Smooth muscle cell (in vitro differentiated cells): ENCODE measurements at regions not wholly inside any gene's neighbourhood (a gene's known extent, or its start where the extent isn't known, plus 50 kb on each side); places are given as distances from the start of the nearest gene placed in this dataset.

Source experiments
- DNase-seq: peaks from one replicate; lab custom pipeline; 2025; ENCODE audit not compliant: unreplicated experiment; lab: John Stamatoyannopoulos, UW
- H2AFZ ChIP-seq: fragments of 200-600 bp; sonication (generic); 2 replicates; pipeline ENCODE4 v1.6.0; 2016; ENCODE audit warnings: antibody characterized with exemption, low read depth, mild to moderate bottlenecking
- H3F3A ChIP-seq: fragments of 200-600 bp; sonication (generic); 2 replicates; pipeline ENCODE4 v1.6.0; 2017; ENCODE audit warnings: antibody characterized with exemption, low read depth
- H3K27ac ChIP-seq: fragments of 200-600 bp; sonication (generic); 2 replicates; pipeline ENCODE4 v1.5.1; 2016; ENCODE audit warnings: low read depth, mild to moderate bottlenecking
- H3K27me3 ChIP-seq: fragments of 200-600 bp; sonication (generic); 2 replicates; pipeline ENCODE4 v1.6.1; 2016; ENCODE audit warnings: low read depth, mild to moderate bottlenecking
- H3K36me3 ChIP-seq: fragments of 200-600 bp; sonication (generic); 2 replicates; pipeline ENCODE4 v1.5.1; 2016; ENCODE audit warnings: low read depth
- H3K4me1 ChIP-seq: fragments of 200-600 bp; sonication (generic); 2 replicates; pipeline ENCODE4 v1.5.1; 2016; ENCODE audit warnings: low read depth
- H3K4me2 ChIP-seq: fragments of 200-600 bp; sonication (generic); 2 replicates; pipeline ENCODE4 v1.6.0; 2016; ENCODE audit warnings: mild to moderate bottlenecking
- H3K4me3 ChIP-seq: fragments of 200-600 bp; sonication (generic); 2 replicates; pipeline ENCODE4 v1.5.1; 2016; ENCODE audit warnings: mild to moderate bottlenecking
- H3K79me2 ChIP-seq: fragments of 200-600 bp; sonication (generic); 2 replicates; pipeline ENCODE4 v1.6.0; 2016; ENCODE audit warnings: low read depth, mild to moderate bottlenecking
- H3K9ac ChIP-seq: fragments of 200-600 bp; sonication (generic); 2 replicates; pipeline ENCODE4 v1.6.0; 2016; ENCODE audit warnings: low read depth
- H3K9me3 ChIP-seq: fragments of 200-600 bp; sonication (generic); replicated peaks from 2 replicates; pipeline ENCODE4 v1.5.1; 2016; ENCODE audit warnings: low read depth
- H4K20me1 ChIP-seq: fragments of 200-600 bp; sonication (generic); 2 replicates; pipeline ENCODE4 v1.6.0; 2016; ENCODE audit warnings: low read depth
- CTCF ChIP-seq: fragments of 200-600 bp; sonication (generic); IDR thresholded peaks from 2 replicates; pipeline ENCODE4 v1.5.1; 2017; ENCODE audit warnings: borderline replicate concordance, mild to moderate bottlenecking, antibody characterized with exemption; ENCODE audit not compliant: insufficient read depth, poor library complexity, severe bottlenecking
- WGBS: methylation state at CpG from one replicate; pipeline ENCODE4 v1.1.7; 2016; ENCODE audit warnings: low lambda C conversion rate; 5-methylcytosine and 5-hydroxymethylcytosine counted together

- no peak for TF ChIP-seq CTCF
- DNase-seq = no peak
- Histone ChIP-seq H3K9me3 (no peaks in the 10 kb centered on the region), H3K9ac (no peak overlapping the region), H4K20me1 (no peaks in the 10 kb centered on the region), H2AFZ (no peak overlapping the region), H3K4me3 (no peak overlapping the region), H3K4me1 (peaks cover 15% of the 10 kb centered on the region), H3K79me2 (no peaks in the 10 kb centered on the region), H3F3A (no peaks in the 10 kb centered on the region), H3K27ac (no peak overlapping the region), H3K4me2 (no peak overlapping the region), H3K27me3 (peaks cover 10% of the 10 kb centered on the region), H3K36me3 (no peaks in the 10 kb centered on the region)
- WGBS = 51% methylated on average over 7 of the region's 7 CpGs
Measured at GRCh38 chr4:41427306-41427882, 110.6 kb upstream of the LIMCH1 start.

- no peak for TF ChIP-seq CTCF
- H2AFZ ChIP-seq = no peak overlapping the region
Measured at GRCh38 chr4:41427931-41428600, 109.9 kb upstream of the LIMCH1 start.

GRCh38 chr4:41428601-41429279 lies 109.2 kb upstream of the LIMCH1 start:
- H3K79me2 ChIP-seq = no peaks in the 10 kb centered on the region
- peaks cover 27% of the 10 kb centered on the region for H3K4me1 ChIP-seq
- no peak overlapping the region for H3K4me3 ChIP-seq
- H2AFZ ChIP-seq = no peak overlapping the region
- no peak overlapping the region for H3K27ac ChIP-seq
- DNase-seq = no peak
- WGBS = 43% methylated on average over 8 of the region's 8 CpGs
- no peaks in the 10 kb centered on the region for H3K36me3 ChIP-seq
- H3K9ac ChIP-seq = no peak overlapping the region
- H3K27me3 ChIP-seq = no peaks in the 10 kb centered on the region
- H3F3A ChIP-seq = no peaks in the 10 kb centered on the region
- H4K20me1 ChIP-seq = no peaks in the 10 kb centered on the region
- H3K9me3 ChIP-seq = no peaks in the 10 kb centered on the region
- TF ChIP-seq CTCF = no peak
- H3K4me2 ChIP-seq = no peak overlapping the region

More at GRCh38 chr4:41427931-41428600, 109.9 kb upstream of the LIMCH1 start:
- H3K27ac ChIP-seq = no peak overlapping the region
- H3K36me3 ChIP-seq = no peaks in the 10 kb centered on the region
- DNase-seq = no peak
- no peak overlapping the region for H3K4me3 ChIP-seq
- 43% methylated on average over 3 of the region's 3 CpGs for WGBS
- H3K4me2 ChIP-seq = no peak overlapping the region
- no peak overlapping the region for H3K9ac ChIP-seq
- no peaks in the 10 kb centered on the region for H3K79me2 ChIP-seq
- H3K4me1 ChIP-seq = peaks cover 21% of the 10 kb centered on the region
- no peaks in the 10 kb centered on the region for H3K9me3 ChIP-seq
- H4K20me1 ChIP-seq = no peaks in the 10 kb centered on the region
- H3K27me3 ChIP-seq = peaks cover 6% of the 10 kb centered on the region
- no peaks in the 10 kb centered on the region for H3F3A ChIP-seq
